Ectodermal cell (in vitro differentiated cells): ENCODE measurements at regions not wholly inside any gene's neighbourhood (a gene's known extent, or its start where the extent isn't known, plus 50 kb on each side); places are given as distances from the start of the nearest gene placed in this dataset.
"Not testable (repeated sequence)": the region's sequence is repeated elsewhere in the genome, so short reads cannot be mapped to it uniquely, and the experiment has no call there.

Experiments
- H3K27ac ChIP-seq: 2 replicates; pipeline ENCODE4 v1.7.0; 2013; ENCODE audit warnings: mild to moderate bottlenecking, low read depth, low read length; ENCODE audit not compliant: insufficient read depth, poor library complexity, severe bottlenecking
- H3K27me3 ChIP-seq: 2 replicates; pipeline ENCODE4 v1.7.0; 2013; ENCODE audit warnings: mild to moderate bottlenecking, low read length; ENCODE audit not compliant: insufficient read depth, control insufficient read depth, poor library complexity, severe bottlenecking
- H3K36me3 ChIP-seq: one replicate; pipeline ENCODE4 v1.7.0; 2013; ENCODE audit warnings: low read length; ENCODE audit not compliant: control insufficient read depth, insufficient read depth
- H3K4me1 ChIP-seq: one replicate; pipeline ENCODE4 v1.7.0; 2013; ENCODE audit warnings: low read length; ENCODE audit not compliant: control insufficient read depth, insufficient read depth
- H3K4me3 ChIP-seq: 2 replicates; pipeline ENCODE4 v1.7.0; 2013; ENCODE audit warnings: low read depth, low read length, control low read depth; ENCODE audit not compliant: insufficient read depth
- H3K9me3 ChIP-seq: 2 replicates; pipeline ENCODE4 v1.7.0; 2013; ENCODE audit warnings: mild to moderate bottlenecking, low read length, moderate library complexity; ENCODE audit not compliant: control insufficient read depth
- WGBS, 2 experiments: methylation state at CpG; one replicate each; pipeline ENCODE4 v1.1.7; 2013; ENCODE audit warnings: missing lambda C conversion rate in 2 of 2; 5-methylcytosine and 5-hydroxymethylcytosine counted together

DNA sequence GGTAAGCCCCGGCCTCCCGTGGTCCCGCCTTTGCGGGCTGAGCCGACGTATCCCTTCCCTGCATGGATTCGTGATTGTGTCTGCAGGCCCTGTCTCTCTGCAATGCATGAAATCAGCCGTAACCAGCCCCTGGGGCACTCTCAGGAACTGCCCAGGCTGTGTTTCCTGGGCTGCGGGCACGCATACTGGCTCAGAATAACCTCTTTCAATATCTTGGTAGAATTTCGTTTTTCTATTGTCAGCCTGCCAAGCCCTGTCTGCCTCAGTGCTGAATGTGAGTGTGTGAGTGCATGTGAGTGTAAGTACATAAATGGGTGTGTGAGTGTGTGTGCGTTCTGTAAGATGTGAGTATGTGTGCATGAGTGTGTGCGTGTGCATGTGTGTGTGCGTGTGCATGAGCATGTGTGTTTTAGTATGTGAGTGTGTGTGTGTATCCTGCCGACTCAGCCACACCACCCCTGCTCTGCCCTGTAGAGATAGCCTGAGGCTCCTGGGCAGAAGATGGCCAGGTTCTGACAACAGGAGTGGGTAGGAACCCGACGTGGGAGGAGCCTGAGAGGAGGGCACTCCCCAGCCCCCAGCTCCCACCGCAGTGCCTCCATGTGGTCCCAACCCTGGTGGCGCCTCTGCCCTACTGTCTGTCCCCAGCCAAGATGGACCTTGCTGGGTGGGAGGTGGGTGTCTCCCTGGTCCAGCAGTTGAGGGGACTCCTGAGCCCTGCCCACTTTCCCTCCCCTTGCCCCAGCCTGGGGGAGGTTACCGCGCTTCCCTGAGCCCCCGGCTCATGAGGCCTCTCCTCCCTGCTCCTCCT is 268.8 kb downstream of the ADGRD1 start:
- 76 to 77% methylated on average over 22 of the region's 22 CpGs for WGBS, 2 experiments
- Histone ChIP-seq H3K27ac (peak overlapping the region; percentile 74), H3K4me3 (no peak overlapping the region)

DNA sequence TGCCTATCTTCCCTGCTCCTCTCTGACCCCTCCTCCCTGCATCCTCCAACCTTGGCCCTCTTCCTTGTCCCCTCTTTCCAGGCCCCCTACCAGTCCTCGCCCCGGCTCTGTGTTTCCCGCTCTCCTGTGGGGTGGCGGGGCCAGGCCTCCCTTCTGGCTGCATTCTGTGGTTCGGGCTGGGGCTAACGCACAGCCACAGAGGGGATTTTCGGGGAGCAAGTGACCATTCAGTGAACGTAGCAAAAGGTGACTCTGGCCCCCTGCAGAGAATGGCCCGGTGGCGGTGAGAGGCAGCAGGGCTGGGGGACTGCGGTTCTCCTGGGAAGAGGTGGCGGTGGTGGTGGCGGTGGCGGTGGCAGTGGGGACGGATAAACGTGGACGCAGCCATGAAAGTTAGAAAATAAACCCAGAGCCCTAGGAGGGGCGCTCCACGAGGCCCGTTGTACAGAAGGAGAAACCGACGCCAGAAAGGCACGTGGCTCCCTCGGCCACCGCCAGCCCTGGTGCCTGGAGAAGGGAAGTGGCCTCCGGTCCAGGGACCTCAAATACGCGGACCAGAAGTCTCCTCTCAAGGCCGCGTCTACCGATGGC is 269.6 kb downstream of the ADGRD1 start:
- Histone ChIP-seq H3K27ac (no peak overlapping the region), H3K4me3 (no peak overlapping the region), H3K4me1 (peaks cover 47% of the 10 kb centered on the region), H3K36me3 (no peaks in the 10 kb centered on the region), H3K9me3 (no peaks in the 10 kb centered on the region), H3K27me3 (no peaks in the 10 kb centered on the region)
- WGBS, 2 experiments: 94 to 95% methylated on average over 31 of the region's 31 CpGs

More for the DNA sequence above, 268.8 kb downstream of the ADGRD1 start:
- Histone ChIP-seq H3K27me3 (no peaks in the 10 kb centered on the region), H3K36me3 (no peaks in the 10 kb centered on the region), H3K9me3 (no peaks in the 10 kb centered on the region), H3K4me1 (peaks cover 54% of the 10 kb centered on the region)

GRCh38 chr12:131223791-131224225 is 270.1 kb downstream of the ADGRD1 start:
- WGBS, 2 experiments: 94 to 96% methylated on average over 13 of the region's 13 CpGs
- Histone ChIP-seq H3K9me3 (no peaks in the 10 kb centered on the region), H3K4me1 (peaks cover 42% of the 10 kb centered on the region), H3K27ac (no peak overlapping the region), H3K36me3 (no peaks in the 10 kb centered on the region), H3K4me3 (no peak overlapping the region), H3K27me3 (no peaks in the 10 kb centered on the region)

DNA sequence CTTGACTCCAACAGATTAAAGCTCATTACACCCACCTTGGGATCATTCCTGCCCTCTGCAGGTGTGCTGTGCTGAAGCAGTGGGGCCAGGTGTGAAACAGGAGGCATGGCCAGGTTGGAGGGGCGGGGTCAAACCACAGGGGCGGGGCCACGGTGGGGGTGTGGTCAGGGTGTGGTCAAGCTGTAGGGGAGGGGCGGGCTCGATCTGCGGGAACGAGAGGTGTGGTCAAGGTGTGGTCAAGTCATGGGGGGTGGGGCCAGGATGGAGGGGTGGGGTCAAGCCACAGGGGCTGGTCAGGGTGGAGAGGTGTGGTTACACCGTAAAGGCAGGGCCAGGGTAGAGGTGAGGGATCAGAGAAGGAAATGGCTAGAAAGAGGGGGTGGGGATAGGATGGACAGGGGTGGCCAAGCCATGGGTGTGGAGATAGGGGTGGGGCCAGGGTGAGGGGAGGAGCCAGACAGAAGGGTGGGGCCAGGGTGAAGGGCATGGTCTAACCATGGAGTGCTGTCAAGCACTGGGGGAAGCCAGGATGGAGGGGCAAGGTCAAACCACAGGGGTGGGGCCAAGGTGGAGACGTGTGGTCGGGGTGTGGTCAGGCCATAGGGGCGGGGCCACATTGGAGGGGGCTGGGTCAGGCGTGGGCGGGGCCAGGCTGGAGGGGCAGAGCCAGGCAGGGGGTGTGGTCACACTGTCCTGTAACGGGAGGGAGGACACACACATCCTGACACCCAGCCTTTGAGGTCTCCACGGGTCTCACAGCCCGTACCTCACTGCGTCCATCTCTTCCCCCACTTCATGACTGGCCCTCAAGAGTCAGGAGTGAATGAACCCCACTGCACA is 270.7 kb downstream of the ADGRD1 start:
- not testable (repeated sequence) for H3K4me3 ChIP-seq, H3K36me3 ChIP-seq, H3K27ac ChIP-seq, H3K27me3 ChIP-seq, H3K9me3 ChIP-seq
- peaks cover 37% of the 10 kb centered on the region for H3K4me1 ChIP-seq
- 85 to 94% methylated on average over 8 to 9 of the region's 17 CpGs for WGBS, 2 experiments

GRCh38 chr12:131225066-131225380 is 271.3 kb downstream of the ADGRD1 start:
- H3K9me3 ChIP-seq, H3K27ac ChIP-seq, H3K27me3 ChIP-seq, H3K36me3 ChIP-seq, H3K4me3 ChIP-seq: not testable (repeated sequence)
- WGBS, 2 experiments: no CpG with 5 or more reads among the region's 12 CpGs
- H3K4me1 ChIP-seq: peaks cover 38% of the 10 kb centered on the region

GRCh38 chr12:131226345-131227265 is 272.9 kb downstream of the ADGRD1 start:
- no peak overlapping the region for H3K4me3 ChIP-seq
- no peak overlapping the region for H3K27ac ChIP-seq
- peaks cover 36% of the 10 kb centered on the region for H3K4me1 ChIP-seq
- no peaks in the 10 kb centered on the region for H3K9me3 ChIP-seq
- 76 to 85% methylated on average over 9 to 10 of the region's 12 CpGs for WGBS, 2 experiments
- H3K27me3 ChIP-seq: no peaks in the 10 kb centered on the region
- no peaks in the 10 kb centered on the region for H3K36me3 ChIP-seq

DNA sequence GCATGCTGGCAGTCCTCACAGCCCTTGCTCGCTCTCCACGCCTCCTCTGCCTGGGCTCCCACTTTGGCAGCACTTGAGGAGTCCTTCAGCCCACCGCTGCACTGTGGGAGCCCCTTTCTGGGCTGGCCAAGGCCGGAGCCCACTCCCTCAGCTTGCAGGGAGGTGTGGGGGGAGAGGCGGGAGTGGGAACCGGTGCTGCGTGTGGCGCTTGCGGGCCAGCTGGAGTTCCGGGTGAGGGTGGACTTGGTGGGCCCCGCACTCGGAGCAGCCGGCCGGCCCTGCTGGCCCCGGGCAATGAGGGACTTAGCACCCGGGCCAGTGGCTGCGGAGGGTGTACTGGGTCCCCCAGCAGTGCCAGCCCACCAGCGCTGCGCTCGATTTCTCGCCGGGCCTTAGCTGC is 273.9 kb downstream of the ADGRD1 start:
- not testable (repeated sequence) for H3K9me3 ChIP-seq, H3K36me3 ChIP-seq, H3K27me3 ChIP-seq, H3K4me3 ChIP-seq, H3K27ac ChIP-seq
- 96 to 97% methylated on average over 10 to 14 of the region's 22 CpGs for WGBS, 2 experiments
- H3K4me1 ChIP-seq: peaks cover 26% of the 10 kb centered on the region

- H3K36me3 ChIP-seq, H3K27ac ChIP-seq, H3K9me3 ChIP-seq, H3K27me3 ChIP-seq, H3K4me3 ChIP-seq: not testable (repeated sequence)
- 87 to 98% methylated on average over 4 to 5 of the region's 7 CpGs for whole genome bisulfite sequencing, 2 experiments
- peaks cover 18% of the 10 kb centered on the region for H3K4me1 ChIP-seq
Observed at GRCh38 chr12:131229079-131229425, 275.3 kb downstream of the ADGRD1 start.

- H3K9me3 ChIP-seq: no peaks in the 10 kb centered on the region
- 39 to 53% methylated on average over 16 to 17 of the region's 17 CpGs for WGBS, 2 experiments
- H3K27ac ChIP-seq: no peak overlapping the region
- no peaks in the 10 kb centered on the region for H3K36me3 ChIP-seq
- H3K4me3 ChIP-seq: no peak overlapping the region
- H3K27me3 ChIP-seq: no peaks in the 10 kb centered on the region
- peaks cover 18% of the 10 kb centered on the region for H3K4me1 ChIP-seq
Observed at GRCh38 chr12:131229426-131230339, 276.0 kb downstream of the ADGRD1 start.
